Liver (tissue), 8 donors: ENCODE measurements at regions not wholly inside any gene's neighbourhood (a gene's known extent, or its start where the extent isn't known, plus 50 kb on each side); places are given as distances from the start of the nearest gene placed in this dataset.
"Not testable (repeated sequence)": the region's sequence is repeated elsewhere in the genome, so short reads cannot be mapped to it uniquely, and the experiment has no call there.

ENCODE experiments used
- DNase-seq: peaks from one replicate; pipeline ENCODE4 v3.0.0-alpha.2; 2017; ENCODE audit warnings: low spot score
- H3K27ac ChIP-seq, 2 donors: one replicate each; pipeline ENCODE4 v1.7.0; 2013; ENCODE audit warnings: inconsistent platforms in 2 of 2, low read length in 2 of 2, control low read depth in 1 of 2, low read depth in 1 of 2, mild to moderate bottlenecking in 1 of 2
- H3K27me3 ChIP-seq, 4 donors: one replicate each; pipeline versions ENCODE4 v1.6.1 to v1.7.0; 2013; ENCODE audit warnings: low read length in 3 of 4, inconsistent platforms in 1 of 4, mild to moderate bottlenecking in 1 of 4, moderate library complexity in 1 of 4; ENCODE audit not compliant: control insufficient read depth in 4 of 4, insufficient read depth in 4 of 4
- H3K36me3 ChIP-seq, 4 donors: one replicate each; pipeline versions ENCODE4 v1.6.1 to v1.7.0; 2013; ENCODE audit warnings: low read length in 3 of 4, mild to moderate bottlenecking in 3 of 4, low read depth in 1 of 4, moderate library complexity in 1 of 4; ENCODE audit not compliant: control insufficient read depth in 4 of 4, insufficient read depth in 3 of 4
- H3K4me1 ChIP-seq, 4 donors: one replicate each; pipeline versions ENCODE4 v1.6.1 to v1.7.0; 2013; ENCODE audit warnings: low read length in 3 of 4, mild to moderate bottlenecking in 3 of 4, moderate library complexity in 1 of 4; ENCODE audit not compliant: control insufficient read depth in 4 of 4, insufficient read depth in 4 of 4
- H3K4me3 ChIP-seq, 3 donors: one replicate each; pipeline versions ENCODE4 v1.6.1 to v1.7.0; 2013; ENCODE audit warnings: low read length in 3 of 3, control low read depth in 1 of 3, low read depth in 1 of 3, mild to moderate bottlenecking in 1 of 3
- H3K9ac ChIP-seq, 2 donors: one replicate each; pipeline ENCODE4 v1.7.0; 2013; ENCODE audit warnings: low read length in 2 of 2, mild to moderate bottlenecking in 2 of 2, moderate library complexity in 2 of 2, control low read depth in 1 of 2, low read depth in 1 of 2
- H3K9me3 ChIP-seq, 4 donors: one replicate each; pipeline versions ENCODE4 v1.6.1 to v1.7.0; 2013; ENCODE audit warnings: low read length in 3 of 4; ENCODE audit not compliant: control insufficient read depth in 4 of 4
- ATF3 ChIP-seq: IDR thresholded peaks from 2 replicates; pipeline ENCODE4 v1.6.1; 2016; ENCODE audit warnings: antibody characterized with exemption
- CTCF ChIP-seq: fragments of 150-350 bp; IDR thresholded peaks from 2 replicates; pipeline ENCODE4 v1.5.1; 2017; ENCODE audit warnings: improper control_type of control experiment, low read depth, low read length; ENCODE audit not compliant: missing input control
- EGR1 ChIP-seq, 2 donors: IDR thresholded peaks; 2 replicates each; pipeline ENCODE4 v1.6.1; 2016 to 2018; ENCODE audit warnings: antibody characterized with exemption in 2 of 2, low read depth in 2 of 2
- FOXA1 ChIP-seq: IDR thresholded peaks from 2 replicates; pipeline ENCODE4 v1.6.1; 2016; ENCODE audit warnings: antibody characterized with exemption
- FOXA2 ChIP-seq: IDR thresholded peaks from 2 replicates; pipeline ENCODE4 v1.6.1; 2016; ENCODE audit warnings: antibody characterized with exemption
- GABPA ChIP-seq, 2 donors: IDR thresholded peaks in 1 of 2; conservative IDR thresholded peaks in 1 of 2; 2 replicates each; pipeline ENCODE4 v1.6.1; 2016; ENCODE audit warnings: antibody characterized with exemption in 2 of 2, mild to moderate bottlenecking in 1 of 2, moderate library complexity in 1 of 2
- HNF4A ChIP-seq, 2 donors: conservative IDR thresholded peaks; 2 replicates each; pipeline ENCODE4 v1.6.1; 2016; ENCODE audit warnings: antibody characterized with exemption in 2 of 2, mild to moderate bottlenecking in 2 of 2
- JUND ChIP-seq, 2 donors: IDR thresholded peaks; 2 replicates each; pipeline ENCODE4 v1.6.1; 2016; ENCODE audit warnings: antibody characterized with exemption in 2 of 2
- MAX ChIP-seq: IDR thresholded peaks from 2 replicates; pipeline ENCODE4 v1.6.1; 2016; ENCODE audit warnings: antibody characterized with exemption
- NR2F2 ChIP-seq: IDR thresholded peaks from 2 replicates; pipeline ENCODE4 v1.6.1; 2016; ENCODE audit warnings: antibody characterized with exemption
- RAD21 ChIP-seq, 2 donors: IDR thresholded peaks; 2 replicates each; pipeline ENCODE4 v1.6.1; 2016; ENCODE audit warnings: antibody characterized with exemption in 2 of 2, mild to moderate bottlenecking in 2 of 2
- REST ChIP-seq: IDR thresholded peaks from 2 replicates; pipeline ENCODE4 v1.6.1; 2016; ENCODE audit warnings: antibody characterized with exemption, mild to moderate bottlenecking
- RXRA ChIP-seq, 2 donors: IDR thresholded peaks; 2 replicates each; pipeline ENCODE4 v1.6.1; 2017 to 2018; ENCODE audit warnings: antibody characterized with exemption in 2 of 2, mild to moderate bottlenecking in 1 of 2
- SP1 ChIP-seq: IDR thresholded peaks from 2 replicates; pipeline ENCODE4 v1.6.1; 2018; ENCODE audit warnings: antibody characterized with exemption, mild to moderate bottlenecking
- TAF1 ChIP-seq: conservative IDR thresholded peaks from 2 replicates; pipeline ENCODE4 v1.6.1; 2016; ENCODE audit warnings: antibody characterized with exemption, mild to moderate bottlenecking
- YY1 ChIP-seq: IDR thresholded peaks from 2 replicates; pipeline ENCODE4 v1.6.1; 2016; ENCODE audit warnings: antibody characterized with exemption, mild to moderate bottlenecking
- WGBS: extraction: QIAGEN DNeasy Blood & Tissue Kit; methylation state at CpG from one replicate; pipeline ENCODE4 v1.1.7; 2013; 5-methylcytosine and 5-hydroxymethylcytosine counted together
- donor health status: healthy.
- donor health status: healthy.
- donor health status: healthy.
- donor health status: healthy.
- donor health status: healthy.

- H3K27ac ChIP-seq = no peak overlapping the region
- DNase-seq = no peak
- no peaks in the 10 kb centered on the region for H3K36me3 ChIP-seq
- H3K9ac ChIP-seq = no peak overlapping the region
- 58% methylated on average over 2 of the region's 2 CpGs for WGBS
- no peak overlapping the region for H3K4me3 ChIP-seq
- no peaks in the 10 kb centered on the region for H3K27me3 ChIP-seq
- no peaks in the 10 kb centered on the region for H3K9me3 ChIP-seq
- TF ChIP-seq GABPA (IDR thresholded peaks at IDR 0.05 in 1 of 2, conservative IDR thresholded peaks at IDR 0.05 in 1 of 2) (no peak), ATF3 (no peak), NR2F2 (no peak), MAX (no peak)
- H3K4me1 ChIP-seq = no peaks in the 10 kb centered on the region
These were observed 66.6 kb upstream of the SLIT2 start for GRCh38 chr4:20185103-20185502.

GRCh38 chr4:20183131-20183530 lies 68.6 kb upstream of the SLIT2 start:
- not testable (repeated sequence) for H3K4me1 ChIP-seq, H3K36me3 ChIP-seq, H3K9me3 ChIP-seq, H3K27me3 ChIP-seq, DNase-seq, H3K4me3 ChIP-seq, H3K27ac ChIP-seq, H3K9ac ChIP-seq
- WGBS = 66% methylated on average over 5 of the region's 5 CpGs

GRCh38 chr4:20181926-20182325 lies 69.8 kb upstream of the SLIT2 start:
- no peak for DNase-seq
- TF ChIP-seq JUND (IDR thresholded peaks at IDR 0.05) = no peak
- no peak for TF ChIP-seq FOXA2
- TF ChIP-seq SP1 = no peak
- no peak for TF ChIP-seq FOXA1
- TF ChIP-seq ATF3 = no peak
- no peak for TF ChIP-seq NR2F2
- no peak for TF ChIP-seq EGR1 (IDR thresholded peaks at IDR 0.05; ENCODE audit: low read depth in 2 of 2)
- Histone ChIP-seq H3K4me3 (no peak overlapping the region), H3K4me1 (no peaks in the 10 kb centered on the region), H3K9ac (no peak overlapping the region), H3K27ac (no peak overlapping the region), H3K36me3 (no peaks in the 10 kb centered on the region), H3K9me3 (no peaks in the 10 kb centered on the region), H3K27me3 (no peaks in the 10 kb centered on the region)
- WGBS = 47% methylated on average over 3 of the region's 3 CpGs

- Histone ChIP-seq H3K4me1 (no peaks in the 10 kb centered on the region), H3K27me3 (no peaks in the 10 kb centered on the region), H3K36me3 (no peaks in the 10 kb centered on the region), H3K9me3 (peaks cover 0 to 3% (median 0%) of the 10 kb centered on the region in 4 donors), H3K4me3 (no peak overlapping the region), H3K9ac (no peak overlapping the region), H3K27ac (no peak overlapping the region)
- no peak for DNase-seq
- TF ChIP-seq RAD21 (IDR thresholded peaks at IDR 0.05) = no peak
- TF ChIP-seq GABPA (IDR thresholded peaks at IDR 0.05 in 1 of 2, conservative IDR thresholded peaks at IDR 0.05 in 1 of 2) = no peak
- TF ChIP-seq EGR1 (IDR thresholded peaks at IDR 0.05; ENCODE audit: low read depth in 2 of 2) = no peak
- TF ChIP-seq HNF4A (conservative IDR thresholded peaks at IDR 0.05) = no peak
- TF ChIP-seq RXRA (IDR thresholded peaks at IDR 0.05) = no peak
- TF ChIP-seq NR2F2 = no peak
- TF ChIP-seq ATF3 = no peak
- TF ChIP-seq FOXA1 = no peak
- no peak for TF ChIP-seq YY1
- no peak for TF ChIP-seq TAF1
- TF ChIP-seq SP1 = no peak
- no peak for TF ChIP-seq REST
- no peak for TF ChIP-seq JUND (IDR thresholded peaks at IDR 0.05)
- TF ChIP-seq CTCF = no peak
These were observed 71.2 kb upstream of the SLIT2 start for GRCh38 chr4:20180509-20180908.
